Urinary bladder (tissue), 3 donors: ENCODE measurements at regions not wholly inside any gene's neighbourhood (a gene's known extent, or its start where the extent isn't known, plus 50 kb on each side); places are given as distances from the start of the nearest gene placed in this dataset.
"Not testable (repeated sequence)": the region's sequence is repeated elsewhere in the genome, so short reads cannot be mapped to it uniquely, and the experiment has no call there.

Experiments used
- DNase-seq: peaks from one replicate; pipeline ENCODE4 v3.0.0-alpha.2; 2015; ENCODE audit errors: extremely low spot score
- H3K27ac ChIP-seq: one replicate; pipeline ENCODE4 v1.5.1; 2013; ENCODE audit warnings: low read depth, mild to moderate bottlenecking, moderate library complexity
- H3K36me3 ChIP-seq: one replicate; pipeline ENCODE4 v1.6.1; 2013; ENCODE audit warnings: mild to moderate bottlenecking, moderate library complexity; ENCODE audit not compliant: insufficient read depth
- H3K4me1 ChIP-seq: one replicate; pipeline ENCODE4 v1.6.1; 2013; ENCODE audit warnings: mild to moderate bottlenecking, moderate library complexity; ENCODE audit not compliant: insufficient read depth
- H3K4me3 ChIP-seq: one replicate; pipeline ENCODE4 v1.5.1; 2013; ENCODE audit warnings: low read depth, low read length
- WGBS: extraction: QIAGEN DNeasy Blood & Tissue Kit; methylation state at CpG from one replicate; pipeline ENCODE4 v1.1.7; 2013; 5-methylcytosine and 5-hydroxymethylcytosine counted together
- donor health status: healthy with polysubstance abuse.
- donor health status: healthy.

- not testable (repeated sequence) for H3K36me3 ChIP-seq, H3K27ac ChIP-seq, H3K4me3 ChIP-seq, DNase-seq, H3K4me1 ChIP-seq
- WGBS: 69% methylated on average over 8 of the region's 8 CpGs
Observed at GRCh38 chr7:7011241-7011640, 171.1 kb upstream of the C1GALT1 start.

GRCh38 chr7:7011751-7012150 lies 170.6 kb upstream of the C1GALT1 start:
- WGBS: 85% methylated on average over 7 of the region's 7 CpGs
- H3K4me1 ChIP-seq, H3K36me3 ChIP-seq, DNase-seq, H3K27ac ChIP-seq, H3K4me3 ChIP-seq: not testable (repeated sequence)

- H3K4me1 ChIP-seq: no peaks in the 10 kb centered on the region
- no peak overlapping the region for H3K4me3 ChIP-seq
- H3K36me3 ChIP-seq: no peaks in the 10 kb centered on the region
- H3K27ac ChIP-seq: no peak overlapping the region
- no peak for DNase-seq
- 37% methylated on average over 6 of the region's 6 CpGs for WGBS
Observed at GRCh38 chr7:7014827-7015595, 167.3 kb upstream of the C1GALT1 start.

- WGBS: 64% methylated on average over 4 of the region's 4 CpGs
- Histone ChIP-seq H3K27ac (no peak overlapping the region), H3K4me3 (no peak overlapping the region), H3K4me1 (no peaks in the 10 kb centered on the region), H3K36me3 (no peaks in the 10 kb centered on the region)
- no peak for DNase-seq
Observed at GRCh38 chr7:7017707-7018280, 164.6 kb upstream of the C1GALT1 start.

GRCh38 chr7:7018290-7018689 lies 164.1 kb upstream of the C1GALT1 start:
- no peak for DNase-seq
- Histone ChIP-seq H3K27ac (no peak overlapping the region), H3K4me1 (no peaks in the 10 kb centered on the region), H3K4me3 (no peak overlapping the region), H3K36me3 (no peaks in the 10 kb centered on the region)
- WGBS: 79% methylated on average over 1 of the region's 1 CpG

- no peak for DNase-seq
- no peak overlapping the region for H3K27ac ChIP-seq
- no peaks in the 10 kb centered on the region for H3K36me3 ChIP-seq
- H3K4me1 ChIP-seq: no peaks in the 10 kb centered on the region
- WGBS: 94% methylated on average over 4 of the region's 4 CpGs
- H3K4me3 ChIP-seq: no peak overlapping the region
Observed at GRCh38 chr7:7032221-7032620, 150.1 kb upstream of the C1GALT1 start.

GRCh38 chr7:7035851-7036250 lies 146.5 kb upstream of the C1GALT1 start:
- no peaks in the 10 kb centered on the region for H3K4me1 ChIP-seq
- 76% methylated on average over 1 of the region's 1 CpG for WGBS
- H3K27ac ChIP-seq: no peak overlapping the region
- DNase-seq: no peak
- H3K4me3 ChIP-seq: no peak overlapping the region
- H3K36me3 ChIP-seq: no peaks in the 10 kb centered on the region

- not testable (repeated sequence) for H3K36me3 ChIP-seq, DNase-seq, H3K4me1 ChIP-seq, H3K4me3 ChIP-seq, H3K27ac ChIP-seq
- WGBS: 63% methylated on average over 7 of the region's 7 CpGs
Observed at GRCh38 chr7:7042286-7042893, 140.0 kb upstream of the C1GALT1 start.

- WGBS: 20% methylated on average over 2 of the region's 2 CpGs
- Histone ChIP-seq H3K4me3 (no peak overlapping the region), H3K4me1 (no peaks in the 10 kb centered on the region), H3K27ac (no peak overlapping the region), H3K36me3 (no peaks in the 10 kb centered on the region)
- DNase-seq: no peak
Observed at GRCh38 chr7:7044806-7045205, 137.5 kb upstream of the C1GALT1 start.

GRCh38 chr7:7048213-7048612 lies 134.1 kb upstream of the C1GALT1 start:
- H3K4me1 ChIP-seq: no peaks in the 10 kb centered on the region
- no peaks in the 10 kb centered on the region for H3K36me3 ChIP-seq
- no peak overlapping the region for H3K27ac ChIP-seq
- DNase-seq: no peak
- 86% methylated on average over 4 of the region's 4 CpGs for WGBS
- no peak overlapping the region for H3K4me3 ChIP-seq

GRCh38 chr7:7051206-7051877 lies 131.0 kb upstream of the C1GALT1 start:
- no peak overlapping the region for H3K27ac ChIP-seq
- WGBS: 60% methylated on average over 4 of the region's 4 CpGs
- no peak overlapping the region for H3K4me3 ChIP-seq
- DNase-seq: no peak
- no peaks in the 10 kb centered on the region for H3K36me3 ChIP-seq
- no peaks in the 10 kb centered on the region for H3K4me1 ChIP-seq

- 76% methylated on average over 8 of the region's 8 CpGs for WGBS
- DNase-seq: no peak
- H3K36me3 ChIP-seq: no peaks in the 10 kb centered on the region
Observed at GRCh38 chr7:7054252-7054830, 128.0 kb upstream of the C1GALT1 start.

GRCh38 chr7:7060828-7061599 lies 121.3 kb upstream of the C1GALT1 start:
- WGBS: 96% methylated on average over 10 of the region's 10 CpGs
- no peaks in the 10 kb centered on the region for H3K4me1 ChIP-seq
- H3K27ac ChIP-seq: no peak overlapping the region
- no peak overlapping the region for H3K4me3 ChIP-seq
- H3K36me3 ChIP-seq: no peaks in the 10 kb centered on the region
- no peak for DNase-seq

More at GRCh38 chr7:7054252-7054830, 128.0 kb upstream of the C1GALT1 start:
- no peak overlapping the region for H3K4me3 ChIP-seq
- H3K4me1 ChIP-seq: no peaks in the 10 kb centered on the region
- H3K27ac ChIP-seq: no peak overlapping the region
